Left forelimb (tissue), 1 donor: ENCODE measurements at regions not wholly inside any gene's neighbourhood (a gene's known extent, or its start where the extent isn't known, plus 50 kb on each side); places are given as distances from the start of the nearest gene placed in this dataset.

Experiments
- DNase-seq: peaks from one replicate; pipeline ENCODE4 v3.0.0-alpha.2; 2018; ENCODE audit warnings: low spot score

GRCh38 chr16:54443352-54443751 lies 156.8 kb upstream of the IRX3 start:
- no peak for DNase-seq

GRCh38 chr16:54442864-54443263 lies 156.3 kb upstream of the IRX3 start:
- no peak for DNase-seq

GRCh38 chr16:54438469-54438868 lies 151.9 kb upstream of the IRX3 start:
- DNase-seq = no peak

GRCh38 chr16:54437921-54438320 lies 151.3 kb upstream of the IRX3 start:
- DNase-seq = no peak

- DNase-seq = no peak
Measured at GRCh38 chr16:54437401-54437800, 150.8 kb upstream of the IRX3 start.

- DNase-seq = no peak
Measured at GRCh38 chr16:54436346-54436745, 149.8 kb upstream of the IRX3 start.

GRCh38 chr16:54434859-54435258 lies 148.3 kb upstream of the IRX3 start:
- DNase-seq = no peak

GRCh38 chr16:54432897-54433229 lies 146.3 kb upstream of the IRX3 start:
- no peak for DNase-seq

GRCh38 chr16:54431997-54432896 lies 145.7 kb upstream of the IRX3 start:
- DNase-seq = no peak

GRCh38 chr16:54431041-54431996 lies 144.7 kb upstream of the IRX3 start:
- DNase-seq = no peak

- DNase-seq = no peak
Measured at GRCh38 chr16:54430491-54431030, 144.0 kb upstream of the IRX3 start.

- DNase-seq = no peak
Measured at GRCh38 chr16:54429029-54429428, 142.4 kb upstream of the IRX3 start.

- DNase-seq = no peak
Measured at GRCh38 chr16:54426553-54426849, 139.9 kb upstream of the IRX3 start.

- DNase-seq = no peak
Measured at GRCh38 chr16:54425681-54426552, 139.3 kb upstream of the IRX3 start.

GRCh38 chr16:54425068-54425467 lies 138.5 kb upstream of the IRX3 start:
- no peak for DNase-seq

- DNase-seq = no peak
Measured at GRCh38 chr16:54424043-54424451, 137.5 kb upstream of the IRX3 start.

GRCh38 chr16:54422569-54422978 lies 136.0 kb upstream of the IRX3 start:
- no peak for DNase-seq

GRCh38 chr16:54422159-54422558 lies 135.6 kb upstream of the IRX3 start:
- no peak for DNase-seq

- no peak for DNase-seq
Measured at GRCh38 chr16:54421220-54421619, 134.6 kb upstream of the IRX3 start.

GRCh38 chr16:54418903-54419302 lies 132.3 kb upstream of the IRX3 start:
- no peak for DNase-seq

GRCh38 chr16:54417384-54417783 lies 130.8 kb upstream of the IRX3 start:
- DNase-seq = no peak

GRCh38 chr16:54414671-54415070 lies 128.1 kb upstream of the IRX3 start:
- no peak for DNase-seq
